ENCODE measurements at regions not wholly inside any gene's neighbourhood (a gene's known extent, or its start where the extent isn't known, plus 50 kb on each side); places are given as distances from the start of the nearest gene placed in this dataset.
"Not testable (repeated sequence)": the region's sequence is repeated elsewhere in the genome, so short reads cannot be mapped to it uniquely, and the experiment has no call there.

- not testable (repeated sequence) for H3K9ac ChIP-seq (ENCODE audit: insufficient read depth, low read length, poor library complexity, severe bottlenecking); H3K79me2 ChIP-seq (ENCODE audit: insufficient read depth, low read length); H3K4me3 Mint-ChIP-seq; DNase-seq; H3K27me3 Mint-ChIP-seq (ENCODE audit: low read depth in 3 of 3); H3K4me3 ChIP-seq (replicated peaks in 1 of 3; ENCODE audit: low read depth in 2 of 3, low read length in 3 of 3); H3K36me3 Mint-ChIP-seq; H3K9me3 ChIP-seq (replicated peaks in 1 of 2; ENCODE audit: control insufficient read depth in 1 of 2, insufficient read depth in 1 of 2, low read length in 2 of 2); H3K27ac Mint-ChIP-seq; H3K27ac ChIP-seq (ENCODE audit: low read depth in 1 of 2, low read length in 2 of 2); H2AFZ ChIP-seq (ENCODE audit: insufficient read depth, low read depth, low read length, poor library complexity, severe bottlenecking); H3K9me3 Mint-ChIP-seq; H3K27me3 ChIP-seq (ENCODE audit: control insufficient read depth in 2 of 2, insufficient read depth in 2 of 2, low read length in 2 of 2); H3K4me2 ChIP-seq (replicated peaks; ENCODE audit: extremely low read depth, low read length, poor library complexity, severe bottlenecking); H3K36me3 ChIP-seq (replicated peaks in 1 of 2; ENCODE audit: control insufficient read depth in 1 of 2, insufficient read depth in 2 of 2, low read length in 2 of 2); H3K4me1 ChIP-seq (ENCODE audit: control insufficient read depth in 1 of 2, insufficient read depth in 2 of 2, low read length in 2 of 2); H4K20me1 ChIP-seq (ENCODE audit: insufficient read depth, low read length)
- WGBS (ENCODE audit: insufficient coverage): no CpG with 5 or more reads among the region's 2 CpGs
- H3K4me1 Mint-ChIP-seq: peaks cover 12% of the 10 kb centered on the region
- intact Hi-C loops (cut with micrococcal nuclease): loop anchor here in 1 of 2 donors (5.0 kb wide), 1 partner anchor 282 kb away; no protein-coding TSS in a partner anchor
Measured at GRCh38 chr5:36410672-36411071, 109.0 kb upstream of the RANBP3L start.

DNA sequence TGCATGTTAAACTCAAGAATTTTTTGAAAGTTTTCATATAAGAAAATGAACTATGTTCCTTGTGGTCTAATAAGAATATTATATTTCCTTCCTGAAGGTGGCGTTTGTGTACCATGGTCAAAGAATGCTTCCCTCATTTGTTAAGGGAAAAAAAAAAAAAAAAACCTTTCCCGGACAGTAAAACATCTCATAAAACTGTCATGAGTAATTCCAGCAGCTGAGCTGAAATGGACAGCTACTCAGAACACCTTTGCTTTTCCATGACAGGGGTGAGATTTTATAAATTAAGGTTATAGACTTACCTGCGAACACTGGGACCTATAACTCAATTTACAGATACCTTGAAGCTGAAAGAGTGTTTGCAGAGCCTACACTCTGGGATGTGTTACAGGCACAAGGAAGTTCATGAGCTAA lies 113.2 kb upstream of the RANBP3L start:
- Histone ChIP-seq H3K9me3 (replicated peaks in 1 of 2; ENCODE audit: control insufficient read depth in 1 of 2, insufficient read depth in 1 of 2, low read length in 2 of 2) (peaks cover 0 to 2% of the 10 kb centered on the region in 2 donors), H3K4me2 (replicated peaks; ENCODE audit: extremely low read depth, low read length, poor library complexity, severe bottlenecking) (no peak overlapping the region), H4K20me1 (ENCODE audit: insufficient read depth, low read length) (no peaks in the 10 kb centered on the region), H3K79me2 (ENCODE audit: insufficient read depth, low read length) (no peaks in the 10 kb centered on the region), H3K27ac (ENCODE audit: low read depth in 1 of 2, low read length in 2 of 2) (no peak overlapping the region), H3K36me3 (replicated peaks in 1 of 2; ENCODE audit: control insufficient read depth in 1 of 2, insufficient read depth in 2 of 2, low read length in 2 of 2) (no peaks in the 10 kb centered on the region), H3K4me3 (replicated peaks in 1 of 3; ENCODE audit: low read depth in 2 of 3, low read length in 3 of 3) (no peak overlapping the region), H2AFZ (ENCODE audit: insufficient read depth, low read depth, low read length, poor library complexity, severe bottlenecking) (no peak overlapping the region), H3K9ac (ENCODE audit: insufficient read depth, low read length, poor library complexity, severe bottlenecking) (no peak overlapping the region), H3K4me1 (ENCODE audit: control insufficient read depth in 1 of 2, insufficient read depth in 2 of 2, low read length in 2 of 2) (no peaks in the 10 kb centered on the region), H3K27me3 (ENCODE audit: control insufficient read depth in 2 of 2, insufficient read depth in 2 of 2, low read length in 2 of 2) (no peaks in the 10 kb centered on the region)
- H3K4me3 Mint-ChIP-seq: no peak overlapping the region
- H3K27me3 Mint-ChIP-seq (ENCODE audit: low read depth in 3 of 3): peaks cover 0 to 2% (median 1%) of the 10 kb centered on the region in 3 donors
- peak; percentile 4 to 28 (median 17) for DNase-seq
- H3K27ac Mint-ChIP-seq: no peak overlapping the region
- H3K9me3 Mint-ChIP-seq: peaks cover 2 to 5% (median 4%) of the 10 kb centered on the region in 7 donors
- intact Hi-C loops (cut with micrococcal nuclease): loop anchor here (2.0 to 5.0 kb wide), 2 partner anchors 277 to 278 kb away; no protein-coding TSS in a partner anchor
- H3K4me1 Mint-ChIP-seq: peaks cover 16% of the 10 kb centered on the region
- WGBS (ENCODE audit: insufficient coverage): no CpG with 5 or more reads among the region's 3 CpGs
- H3K36me3 Mint-ChIP-seq: no peaks in the 10 kb centered on the region
- TF ChIP-seq, protein P1, sequence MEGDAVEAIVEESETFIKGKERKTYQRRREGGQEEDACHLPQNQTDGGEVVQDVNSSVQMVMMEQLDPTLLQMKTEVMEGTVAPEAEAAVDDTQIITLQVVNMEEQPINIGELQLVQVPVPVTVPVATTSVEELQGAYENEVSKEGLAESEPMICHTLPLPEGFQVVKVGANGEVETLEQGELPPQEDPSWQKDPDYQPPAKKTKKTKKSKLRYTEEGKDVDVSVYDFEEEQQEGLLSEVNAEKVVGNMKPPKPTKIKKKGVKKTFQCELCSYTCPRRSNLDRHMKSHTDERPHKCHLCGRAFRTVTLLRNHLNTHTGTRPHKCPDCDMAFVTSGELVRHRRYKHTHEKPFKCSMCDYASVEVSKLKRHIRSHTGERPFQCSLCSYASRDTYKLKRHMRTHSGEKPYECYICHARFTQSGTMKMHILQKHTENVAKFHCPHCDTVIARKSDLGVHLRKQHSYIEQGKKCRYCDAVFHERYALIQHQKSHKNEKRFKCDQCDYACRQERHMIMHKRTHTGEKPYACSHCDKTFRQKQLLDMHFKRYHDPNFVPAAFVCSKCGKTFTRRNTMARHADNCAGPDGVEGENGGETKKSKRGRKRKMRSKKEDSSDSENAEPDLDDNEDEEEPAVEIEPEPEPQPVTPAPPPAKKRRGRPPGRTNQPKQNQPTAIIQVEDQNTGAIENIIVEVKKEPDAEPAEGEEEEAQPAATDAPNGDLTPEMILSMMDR (IDR thresholded peaks at IDR 0.05): peak; percentile 56
